Ovary (tissue), 7 donors: ENCODE measurements at regions not wholly inside any gene's neighbourhood (a gene's known extent, or its start where the extent isn't known, plus 50 kb on each side); places are given as distances from the start of the nearest gene placed in this dataset.

Experiments
- DNase-seq, 5 donors: peaks; one replicate each; pipeline ENCODE4 v3.0.0-alpha.2; 2019 to 2020
- H3K27ac ChIP-seq, 2 donors: fragments of 200-600 bp; one replicate each; pipeline versions ENCODE4 v1.5.1 to v1.8.0; 2019 to 2022
- H3K27me3 ChIP-seq: fragments of 200-600 bp; one replicate; pipeline ENCODE4 v1.8.0; 2022
- H3K36me3 ChIP-seq: fragments of 200-600 bp; sonication (generic); one replicate; pipeline ENCODE4 v1.5.1; 2019
- H3K4me1 ChIP-seq: one replicate; pipeline ENCODE4 v1.8.1; 2013; ENCODE audit warnings: mild to moderate bottlenecking, moderate library complexity; ENCODE audit not compliant: insufficient read depth
- H3K4me3 ChIP-seq: fragments of 200-600 bp; sonication (generic); one replicate; pipeline ENCODE4 v1.5.1; 2017
- H3K9me3 ChIP-seq, 2 donors: fragments of 200-600 bp in 1 of 2; sonication (generic) in 1 of 2; one replicate each; pipeline versions ENCODE4 v1.5.1 to v1.8.1; 2013 to 2019; ENCODE audit warnings: mild to moderate bottlenecking in 1 of 2, moderate library complexity in 1 of 2
- CTCF ChIP-seq, 3 donors: fragments of 450-650 bp in 2 of 3; fragments of 200-600 bp in 1 of 3; IDR thresholded peaks; one replicate each; pipeline versions ENCODE4 v1.5.1 to v1.8.0; 2016 to 2022; ENCODE audit warnings: antibody characterized with exemption in 3 of 3, mild to moderate bottlenecking in 1 of 3
- EP300 ChIP-seq: sonication (generic); formaldehyde crosslinking; IDR thresholded peaks from one replicate; pipeline ENCODE4 v1.6.1; 2017; ENCODE audit warnings: antibody characterized with exemption
- POLR2A ChIP-seq: fragments of 450-650 bp; IDR thresholded peaks from one replicate; pipeline ENCODE4 v1.6.1; 2017; ENCODE audit warnings: antibody characterized with exemption, mild to moderate bottlenecking, moderate library complexity
- WGBS, 3 donors: extraction: QIAGEN DNeasy Blood & Tissue Kit in 1 of 3; methylation state at CpG; one replicate each; pipeline versions ENCODE4 v1.1.5 to v1.1.7; 2013 to 2017; 5-methylcytosine and 5-hydroxymethylcytosine counted together
- intact Hi-C, 4 donors: fragments of 100-400 bp; cut with DNase I; formaldehyde crosslinking; loops; one replicate each; pipeline versions ENCODE4 v1.11.0 to v1.15.1; 2022 to 2023
- donor health status: DM: no; HTN: no; CAD: no; lungs with moderate emphysema.
- donor health status: DM: no; HTN: no; CAD: no.
- donor health status: Bipolar disorder and iron deficiency.
- donor health status: DM: no; HTN: no; CAD: no.
- donor health status: DM: yes; HTN: yes; CAD: no.

- DNase-seq: no peak
- H3K27ac ChIP-seq: no peak overlapping the region
- 83 to 90% (median 90%) methylated on average over 2 of the region's 2 CpGs for WGBS, 3 donors
- no peaks in the 10 kb centered on the region for H3K27me3 ChIP-seq
- intact Hi-C loops: no loop called here
- no peaks in the 10 kb centered on the region for H3K9me3 ChIP-seq
- no peak overlapping the region for H3K4me3 ChIP-seq
- no peaks in the 10 kb centered on the region for H3K36me3 ChIP-seq
- no peaks in the 10 kb centered on the region for H3K4me1 ChIP-seq
- TF ChIP-seq CTCF (IDR thresholded peaks at IDR 0.05) (no peak), EP300 (no peak), POLR2A (no peak)
These were observed 553.3 kb upstream of the SGCD start for GRCh38 chr5:155773680-155774079.

DNA sequence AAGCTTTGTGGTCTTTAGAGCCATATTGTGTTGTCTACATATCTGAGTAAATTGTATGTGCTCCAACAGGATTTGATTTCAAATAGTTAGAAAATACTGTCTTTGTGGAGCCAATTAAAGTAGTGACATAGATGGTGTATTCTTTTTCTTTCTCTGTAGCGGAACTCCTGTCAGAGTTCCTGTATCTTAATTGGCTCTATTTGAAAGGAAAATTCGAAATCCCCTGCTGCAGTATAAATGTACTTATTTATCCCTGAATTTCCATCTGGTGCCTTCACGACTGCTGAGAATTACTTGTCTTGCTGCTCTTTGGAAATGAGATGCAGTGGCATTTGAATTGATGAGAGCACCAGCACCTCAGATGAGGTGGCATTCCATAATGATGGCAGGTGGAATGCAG lies 546.7 kb upstream of the SGCD start:
- TF ChIP-seq EP300: no peak
- H3K36me3 ChIP-seq: no peaks in the 10 kb centered on the region
- no peak for DNase-seq
- H3K4me3 ChIP-seq: no peak overlapping the region
- 78 to 92% (median 84%) methylated on average over 3 of the region's 3 CpGs for WGBS, 3 donors
- H3K9me3 ChIP-seq: no peaks in the 10 kb centered on the region
- H3K27ac ChIP-seq: no peak overlapping the region
- no peaks in the 10 kb centered on the region for H3K27me3 ChIP-seq
- no peaks in the 10 kb centered on the region for H3K4me1 ChIP-seq
- intact Hi-C loops: loop anchor here in 1 of 4 donors (5.0 kb wide), 1 partner anchor 248 kb away; no protein-coding TSS in a partner anchor

GRCh38 chr5:155783246-155783645 lies 543.7 kb upstream of the SGCD start:
- H3K4me3 ChIP-seq: no peak overlapping the region
- no peak for DNase-seq
- H3K27ac ChIP-seq: no peak overlapping the region
- H3K27me3 ChIP-seq: no peaks in the 10 kb centered on the region
- no peaks in the 10 kb centered on the region for H3K9me3 ChIP-seq
- TF ChIP-seq POLR2A (no peak), EP300 (no peak), CTCF (IDR thresholded peaks at IDR 0.05) (no peak)
- no peaks in the 10 kb centered on the region for H3K36me3 ChIP-seq
- H3K4me1 ChIP-seq: no peaks in the 10 kb centered on the region
- intact Hi-C loops: loop anchor here in 1 of 4 donors (5.0 kb wide), 1 partner anchor 251 kb away; no protein-coding TSS in a partner anchor
- 75 to 79% (median 78%) methylated on average over 1 of the region's 1 CpG for WGBS, 3 donors

GRCh38 chr5:155783791-155784190 lies 543.2 kb upstream of the SGCD start:
- no peak for TF ChIP-seq POLR2A
- TF ChIP-seq EP300: no peak
- TF ChIP-seq CTCF (IDR thresholded peaks at IDR 0.05): no peak
- no peaks in the 10 kb centered on the region for H3K9me3 ChIP-seq
- H3K36me3 ChIP-seq: no peaks in the 10 kb centered on the region
- no peak overlapping the region for H3K4me3 ChIP-seq
- no peaks in the 10 kb centered on the region for H3K27me3 ChIP-seq
- WGBS, 3 donors: 81 to 87% (median 83%) methylated on average over 3 of the region's 3 CpGs
- no peaks in the 10 kb centered on the region for H3K4me1 ChIP-seq
- intact Hi-C loops: loop anchor here in 1 of 4 donors (5.0 kb wide), 1 partner anchor 251 kb away; no protein-coding TSS in a partner anchor
- no peak for DNase-seq
- H3K27ac ChIP-seq: no peak overlapping the region

DNA sequence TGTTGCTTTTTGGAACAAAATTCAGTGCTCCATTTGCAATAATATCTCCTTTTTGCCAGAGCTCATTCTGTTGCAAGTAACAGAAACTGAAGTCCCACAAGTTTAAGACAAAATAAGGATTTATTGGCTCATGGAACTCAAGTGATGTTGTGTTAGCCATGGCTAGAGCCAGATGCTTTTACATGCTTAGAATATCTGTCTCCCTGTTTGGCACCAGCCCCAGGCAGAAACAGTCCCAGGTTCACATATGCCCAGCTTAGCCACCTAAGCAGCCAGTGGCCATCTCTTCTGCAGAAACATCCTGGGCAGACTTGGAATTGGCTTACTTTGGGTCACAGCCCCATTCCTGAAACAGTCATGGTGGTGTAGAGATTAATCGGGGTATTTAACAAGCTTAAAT lies 540.9 kb upstream of the SGCD start:
- no peak for TF ChIP-seq CTCF (IDR thresholded peaks at IDR 0.05)
- no peak for TF ChIP-seq EP300
- no peak for TF ChIP-seq POLR2A
- WGBS, 3 donors: 88 to 97% (median 95%) methylated on average over 1 of the region's 1 CpG
- Histone ChIP-seq H3K4me3 (no peak overlapping the region), H3K36me3 (no peaks in the 10 kb centered on the region), H3K27ac (no peak overlapping the region), H3K27me3 (no peaks in the 10 kb centered on the region), H3K4me1 (no peaks in the 10 kb centered on the region), H3K9me3 (no peaks in the 10 kb centered on the region)
- intact Hi-C loops: no loop called here
- no peak for DNase-seq
